DND-41 (cell line): ENCODE measurements at regions not wholly inside any gene's neighbourhood (a gene's known extent, or its start where the extent isn't known, plus 50 kb on each side); places are given as distances from the start of the nearest gene placed in this dataset.

Source experiments
- ATAC-seq: fragments of 200-7000 bp; cut with Tn5 transposase; 3 replicates; pipeline ENCODE4 v1.9.1; 2021; ENCODE audit warnings: low read depth; ENCODE audit not compliant: insufficient read depth
- DNase-seq: peaks from one replicate; pipeline ENCODE4 v3.0.0-alpha.2; 2020
- H2AFZ ChIP-seq: 2 replicates; pipeline ENCODE4 v1.6.0; 2012; ENCODE audit warnings: low read depth, low read length
- H3K27ac ChIP-seq: 2 replicates; pipeline ENCODE4 v1.5.1; 2012; ENCODE audit warnings: low read length, inconsistent platforms
- H3K27me3 ChIP-seq: fragments of 200-600 bp; sonication (generic); 2 replicates; pipeline ENCODE4 v1.6.0; 2012; ENCODE audit warnings: low read length, mild to moderate bottlenecking, inconsistent platforms; ENCODE audit not compliant: insufficient read depth, poor library complexity
- H3K36me3 ChIP-seq: 2 replicates; pipeline ENCODE4 v1.5.1; 2012; ENCODE audit warnings: low read length, inconsistent platforms; ENCODE audit not compliant: insufficient read depth
- H3K4me1 ChIP-seq: 2 replicates; pipeline ENCODE4 v1.5.1; 2012; ENCODE audit warnings: mild to moderate bottlenecking, low read length; ENCODE audit not compliant: insufficient read depth
- H3K4me2 ChIP-seq: 2 replicates; pipeline ENCODE4 v1.6.0; 2012; ENCODE audit warnings: mild to moderate bottlenecking, moderate library complexity, low read length, inconsistent platforms; ENCODE audit not compliant: insufficient read depth
- H3K4me3 ChIP-seq, 2 experiments: fragments of 200-600 bp in 1 of 2; shearing (Covaris generic) in 1 of 2; 2 replicates each; pipeline ENCODE4 v1.5.1; 2012 to 2016; ENCODE audit warnings: inconsistent platforms in 2 of 2, low read length in 2 of 2, mild to moderate bottlenecking in 2 of 2, low read depth in 1 of 2, moderate library complexity in 1 of 2
- H3K79me2 ChIP-seq: 2 replicates; pipeline ENCODE4 v1.6.0; 2012; ENCODE audit warnings: low read length, inconsistent platforms; ENCODE audit not compliant: insufficient read depth
- H3K9ac ChIP-seq: 2 replicates; pipeline ENCODE4 v1.6.0; 2012; ENCODE audit warnings: low read depth, mild to moderate bottlenecking, inconsistent platforms, low read length, moderate library complexity
- H3K9me3 ChIP-seq: 2 replicates; pipeline ENCODE4 v1.5.1; 2012; ENCODE audit warnings: low read length, moderate library complexity, mild to moderate bottlenecking, inconsistent platforms; ENCODE audit not compliant: insufficient read depth, severe bottlenecking
- H4K20me1 ChIP-seq: 2 replicates; pipeline ENCODE4 v1.6.0; 2012; ENCODE audit warnings: low read length; ENCODE audit not compliant: insufficient read depth
- EZH2 ChIP-seq: IDR thresholded peaks from 3 replicates; pipeline ENCODE4 v1.6.1; 2012; ENCODE audit warnings: borderline replicate concordance, low read depth, mild to moderate bottlenecking, moderate library complexity, low read length, inconsistent platforms; ENCODE audit not compliant: severe bottlenecking
- TF ChIP-seq, protein P1 (sequence below): IDR thresholded peaks from 2 replicates; pipeline ENCODE4 v1.5.1; 2012; ENCODE audit warnings: borderline replicate concordance, low read length, moderate library complexity, mild to moderate bottlenecking; ENCODE audit not compliant: poor library complexity, severe bottlenecking; ENCODE audit errors: extremely low read depth

DNA sequence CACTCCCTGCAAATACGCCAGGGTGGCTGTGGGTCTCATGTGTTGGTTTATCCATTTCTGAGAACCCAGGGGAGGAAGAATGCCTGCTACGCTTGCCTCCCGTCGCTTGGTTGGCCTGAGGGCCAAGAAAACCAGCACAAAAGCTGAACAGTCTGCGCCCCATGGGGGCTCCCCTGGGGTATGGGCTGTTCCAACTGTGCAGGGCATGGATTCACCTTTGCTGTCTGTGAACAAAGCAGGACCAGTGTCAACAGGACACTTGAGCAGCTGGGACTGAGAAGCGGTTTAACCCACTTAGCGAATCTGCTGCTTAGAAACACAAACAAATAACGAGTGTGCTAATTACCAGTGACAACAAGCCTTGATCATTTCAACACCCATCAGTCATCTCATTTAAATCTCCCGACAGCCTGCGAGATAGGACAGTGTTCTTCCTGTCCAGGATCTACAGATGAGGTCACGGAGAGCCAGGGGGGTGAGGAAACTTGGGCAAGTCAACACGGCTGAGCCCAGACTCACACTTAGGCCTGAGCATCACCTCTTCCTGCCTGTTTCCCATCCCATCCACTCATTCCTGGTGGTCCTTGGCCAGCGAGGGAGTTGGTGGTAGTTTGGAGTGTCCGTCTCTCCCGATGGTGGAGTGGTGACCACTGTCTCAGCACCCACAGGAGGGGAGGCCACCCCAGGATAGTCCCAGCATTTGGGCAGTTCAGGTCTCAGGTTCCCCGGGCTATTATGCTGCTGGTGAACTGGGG, 111.6 kb upstream of the HAAO start:
- Histone ChIP-seq H3K9me3 (no peaks in the 10 kb centered on the region), H3K4me1 (no peaks in the 10 kb centered on the region), H3K79me2 (no peaks in the 10 kb centered on the region), H3K4me2 (no peak overlapping the region), H3K4me3 (no peak overlapping the region), H2AFZ (no peak overlapping the region), H3K36me3 (no peaks in the 10 kb centered on the region), H3K27me3 (no peaks in the 10 kb centered on the region), H3K9ac (no peak overlapping the region), H3K27ac (no peak overlapping the region), H4K20me1 (no peaks in the 10 kb centered on the region)
- ATAC-seq (no peak), DNase-seq (no peak)
- TF ChIP-seq, protein P1, sequence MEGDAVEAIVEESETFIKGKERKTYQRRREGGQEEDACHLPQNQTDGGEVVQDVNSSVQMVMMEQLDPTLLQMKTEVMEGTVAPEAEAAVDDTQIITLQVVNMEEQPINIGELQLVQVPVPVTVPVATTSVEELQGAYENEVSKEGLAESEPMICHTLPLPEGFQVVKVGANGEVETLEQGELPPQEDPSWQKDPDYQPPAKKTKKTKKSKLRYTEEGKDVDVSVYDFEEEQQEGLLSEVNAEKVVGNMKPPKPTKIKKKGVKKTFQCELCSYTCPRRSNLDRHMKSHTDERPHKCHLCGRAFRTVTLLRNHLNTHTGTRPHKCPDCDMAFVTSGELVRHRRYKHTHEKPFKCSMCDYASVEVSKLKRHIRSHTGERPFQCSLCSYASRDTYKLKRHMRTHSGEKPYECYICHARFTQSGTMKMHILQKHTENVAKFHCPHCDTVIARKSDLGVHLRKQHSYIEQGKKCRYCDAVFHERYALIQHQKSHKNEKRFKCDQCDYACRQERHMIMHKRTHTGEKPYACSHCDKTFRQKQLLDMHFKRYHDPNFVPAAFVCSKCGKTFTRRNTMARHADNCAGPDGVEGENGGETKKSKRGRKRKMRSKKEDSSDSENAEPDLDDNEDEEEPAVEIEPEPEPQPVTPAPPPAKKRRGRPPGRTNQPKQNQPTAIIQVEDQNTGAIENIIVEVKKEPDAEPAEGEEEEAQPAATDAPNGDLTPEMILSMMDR: no peak
- TF ChIP-seq EZH2: no peak

DNA sequence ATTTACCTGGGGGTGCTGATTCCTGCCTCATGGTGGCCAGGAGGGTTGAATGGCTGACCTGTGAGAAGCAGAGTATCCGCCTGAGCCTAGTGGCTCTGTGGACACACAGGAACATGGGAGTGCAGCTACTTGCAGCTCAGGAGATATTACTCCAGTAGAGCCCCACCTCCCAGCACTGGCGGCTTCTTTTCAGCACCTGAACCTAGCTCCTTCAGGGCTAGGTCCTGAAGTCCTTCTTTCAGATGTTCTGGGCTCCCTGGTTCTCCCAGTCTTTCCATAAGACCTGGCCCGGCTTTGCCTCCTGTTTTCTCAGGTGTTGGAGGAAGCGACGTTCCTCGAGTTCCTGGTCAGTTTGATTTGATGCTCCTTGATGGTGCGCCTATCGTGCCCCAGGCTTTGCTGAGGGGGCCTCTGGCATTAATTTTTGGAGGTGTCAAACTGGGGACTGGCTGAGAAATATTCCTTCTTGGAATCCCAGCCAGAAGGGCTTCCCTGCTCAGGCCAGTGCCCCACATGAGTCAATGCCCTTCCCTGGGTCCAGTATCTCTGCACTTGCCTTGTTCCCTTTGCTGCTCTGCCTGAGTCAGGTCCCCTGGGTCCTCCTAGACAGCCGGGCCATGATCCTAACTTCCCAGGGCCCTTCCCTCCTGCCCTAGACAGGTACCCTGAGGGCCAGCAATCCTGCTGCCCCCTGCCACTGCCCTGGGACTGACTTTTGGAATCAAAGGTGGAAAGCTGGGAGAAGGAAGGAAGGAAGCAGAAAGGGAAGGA, 110.7 kb upstream of the HAAO start:
- TF ChIP-seq, protein P1: no peak
- no peak for TF ChIP-seq EZH2
- H3K4me1 ChIP-seq: no peaks in the 10 kb centered on the region
- no peaks in the 10 kb centered on the region for H3K9me3 ChIP-seq
- H4K20me1 ChIP-seq: no peaks in the 10 kb centered on the region
- no peaks in the 10 kb centered on the region for H3K36me3 ChIP-seq
- no peak for ATAC-seq
- H3K9ac ChIP-seq: no peak overlapping the region
- no peak overlapping the region for H3K4me3 ChIP-seq
- no peak overlapping the region for H3K4me2 ChIP-seq
- no peak for DNase-seq
- H3K27me3 ChIP-seq: no peaks in the 10 kb centered on the region
- H2AFZ ChIP-seq: no peak overlapping the region
- no peaks in the 10 kb centered on the region for H3K79me2 ChIP-seq
- H3K27ac ChIP-seq: no peak overlapping the region

DNA sequence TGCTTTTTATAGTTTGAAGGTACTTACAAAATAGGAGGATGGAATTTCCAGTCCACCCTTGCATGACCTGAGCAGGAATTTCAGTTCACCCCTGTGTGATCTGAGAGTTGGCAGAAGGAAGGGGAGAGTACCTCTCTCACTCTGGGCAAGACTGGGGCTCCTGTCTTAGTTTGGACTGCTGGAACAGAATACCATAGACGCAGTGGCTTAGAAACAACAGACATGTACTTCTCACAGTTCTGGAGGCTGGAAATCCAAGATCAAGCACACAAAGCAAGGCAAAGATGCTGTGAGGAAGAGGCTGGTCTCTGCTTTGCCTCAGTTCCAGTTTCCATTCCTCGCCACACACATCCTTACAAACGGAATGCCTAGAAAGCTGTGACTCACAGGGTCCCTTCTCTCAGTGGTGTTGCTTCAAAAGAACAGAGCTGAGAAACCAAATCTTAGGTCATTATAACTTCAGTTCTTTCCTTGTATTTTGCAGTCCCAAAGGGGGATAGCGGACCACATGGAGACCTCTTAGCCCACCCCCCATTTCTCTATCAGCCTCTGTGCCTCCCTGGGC, 108.8 kb upstream of the HAAO start:
- H3K4me2 ChIP-seq: no peak overlapping the region
- ATAC-seq: no peak
- H3K4me3 ChIP-seq: no peak overlapping the region
- H3K4me1 ChIP-seq: no peaks in the 10 kb centered on the region
- no peak for TF ChIP-seq EZH2
- TF ChIP-seq, protein P1: no peak
- H3K9ac ChIP-seq: no peak overlapping the region
- H3K36me3 ChIP-seq: no peaks in the 10 kb centered on the region
- no peak overlapping the region for H3K27ac ChIP-seq
- no peaks in the 10 kb centered on the region for H3K9me3 ChIP-seq
- H4K20me1 ChIP-seq: no peaks in the 10 kb centered on the region
- no peak for DNase-seq
- H2AFZ ChIP-seq: no peak overlapping the region
- no peaks in the 10 kb centered on the region for H3K27me3 ChIP-seq
- no peaks in the 10 kb centered on the region for H3K79me2 ChIP-seq
